K562 (cell line): ENCODE measurements at regions not wholly inside any gene's neighbourhood (a gene's known extent, or its start where the extent isn't known, plus 50 kb on each side); places are given as distances from the start of the nearest gene placed in this dataset.
A peak's percentile ranks its signal among the peaks of the same experiment; 100 is the strongest.

ENCODE experiments used
- CHCHD3 ChIP-seq: fragments of 250-450 bp; sonication (Bioruptor Pico); IDR thresholded peaks from 2 replicates; pipeline ENCODE4 v2.1.2; 2022; ENCODE audit warnings: mild to moderate bottlenecking
- IFI16 ChIP-seq: fragments of 250-450 bp; sonication (Bioruptor Pico); IDR thresholded peaks from 2 replicates; pipeline ENCODE4 v2.1.2; 2022; ENCODE audit warnings: mild to moderate bottlenecking, inconsistent platforms
- IRF2 ChIP-seq: sonication (generic); formaldehyde crosslinking; IDR thresholded peaks from 2 replicates; pipeline ENCODE4 v1.8.1; 2022; ENCODE audit warnings: mild to moderate bottlenecking, missing genetic modification reagents
- NCOR1 ChIP-seq: fragments of 450-650 bp; IDR thresholded peaks from 2 replicates; pipeline ENCODE4 v1.6.1; 2016; ENCODE audit warnings: mild to moderate bottlenecking, moderate library complexity
- NR2C2 ChIP-seq, 2 experiments: fragments of 200-800 bp in 1 of 2; sonication (Bioruptor generic) in 1 of 2; sonication (generic) in 1 of 2; formaldehyde crosslinking in 1 of 2; IDR thresholded peaks; 2 replicates each; pipeline versions ENCODE4 v1.6.1 to v1.8.0; 2016 to 2022; ENCODE audit warnings: mild to moderate bottlenecking in 1 of 2, missing compliant biosample characterization in 1 of 2, missing genetic modification characterization in 1 of 2, missing genetic modification reagents in 1 of 2
- PCBP1 ChIP-seq: fragments of 200-400 bp; formaldehyde crosslinking; IDR thresholded peaks from 2 replicates; pipeline ENCODE4 v1.6.1; 2018; ENCODE audit warnings: mild to moderate bottlenecking, low read depth, low read length; ENCODE audit not compliant: poor library complexity, severe bottlenecking
- SMAD3 ChIP-seq: fragments of 450-650 bp; formaldehyde crosslinking; conservative IDR thresholded peaks from 2 replicates; pipeline ENCODE4 v1.4.0; 2020; ENCODE audit warnings: mild to moderate bottlenecking
- SNRNP70 ChIP-seq: fragments of 200-400 bp; formaldehyde crosslinking; optimal IDR thresholded peaks from 2 replicates; pipeline ENCODE3; 2017; ENCODE audit warnings: low read depth, low read length
- TFAM ChIP-seq: fragments of 250-450 bp; sonication (Bioruptor Pico); conservative IDR thresholded peaks from 2 replicates; pipeline ENCODE4 v1.5.0; 2021; ENCODE audit warnings: mild to moderate bottlenecking, moderate library complexity
- XRCC3 ChIP-seq: fragments of 450-650 bp; IDR thresholded peaks from 2 replicates; pipeline ENCODE4 v1.6.1; 2017; ENCODE audit warnings: mild to moderate bottlenecking, moderate library complexity
- TF ChIP-seq, protein P1 (sequence below): fragments of 250-450 bp; sonication (Bioruptor Pico); IDR thresholded peaks from 2 replicates; pipeline ENCODE4 v1.8.0; 2021; ENCODE audit warnings: borderline replicate concordance, mild to moderate bottlenecking, moderate library complexity; ENCODE audit not compliant: poor library complexity, severe bottlenecking
- TF ChIP-seq, protein P2 (sequence below): sonication (generic); formaldehyde crosslinking; IDR thresholded peaks from 2 replicates; pipeline ENCODE4 v1.8.0; 2022; ENCODE audit warnings: missing genetic modification reagents, mild to moderate bottlenecking, borderline replicate concordance
- TF ChIP-seq, protein P3 (sequence below): fragments of 450-650 bp; IDR thresholded peaks from 2 replicates; pipeline ENCODE4 v1.6.1; 2017; ENCODE audit warnings: antibody characterized with exemption
- TF ChIP-seq, protein P4 (sequence below): fragments of 450-650 bp; IDR thresholded peaks from 2 replicates; pipeline ENCODE4 v1.6.1; 2014; ENCODE audit warnings: low read depth, mild to moderate bottlenecking, moderate library complexity, borderline replicate concordance
- TF ChIP-seq, protein P5 (sequence below): sonication (generic); formaldehyde crosslinking; IDR thresholded peaks from 2 replicates; pipeline ENCODE4 v1.8.0; 2022; ENCODE audit warnings: mild to moderate bottlenecking, missing genetic modification reagents
- TF ChIP-seq, protein P6 (sequence below): IDR thresholded peaks from 2 replicates; pipeline ENCODE4 v1.6.1; 2011; ENCODE audit warnings: borderline replicate concordance, low read depth, mild to moderate bottlenecking, moderate library complexity, low read length; ENCODE audit not compliant: insufficient read depth, poor library complexity, severe bottlenecking

DNA sequence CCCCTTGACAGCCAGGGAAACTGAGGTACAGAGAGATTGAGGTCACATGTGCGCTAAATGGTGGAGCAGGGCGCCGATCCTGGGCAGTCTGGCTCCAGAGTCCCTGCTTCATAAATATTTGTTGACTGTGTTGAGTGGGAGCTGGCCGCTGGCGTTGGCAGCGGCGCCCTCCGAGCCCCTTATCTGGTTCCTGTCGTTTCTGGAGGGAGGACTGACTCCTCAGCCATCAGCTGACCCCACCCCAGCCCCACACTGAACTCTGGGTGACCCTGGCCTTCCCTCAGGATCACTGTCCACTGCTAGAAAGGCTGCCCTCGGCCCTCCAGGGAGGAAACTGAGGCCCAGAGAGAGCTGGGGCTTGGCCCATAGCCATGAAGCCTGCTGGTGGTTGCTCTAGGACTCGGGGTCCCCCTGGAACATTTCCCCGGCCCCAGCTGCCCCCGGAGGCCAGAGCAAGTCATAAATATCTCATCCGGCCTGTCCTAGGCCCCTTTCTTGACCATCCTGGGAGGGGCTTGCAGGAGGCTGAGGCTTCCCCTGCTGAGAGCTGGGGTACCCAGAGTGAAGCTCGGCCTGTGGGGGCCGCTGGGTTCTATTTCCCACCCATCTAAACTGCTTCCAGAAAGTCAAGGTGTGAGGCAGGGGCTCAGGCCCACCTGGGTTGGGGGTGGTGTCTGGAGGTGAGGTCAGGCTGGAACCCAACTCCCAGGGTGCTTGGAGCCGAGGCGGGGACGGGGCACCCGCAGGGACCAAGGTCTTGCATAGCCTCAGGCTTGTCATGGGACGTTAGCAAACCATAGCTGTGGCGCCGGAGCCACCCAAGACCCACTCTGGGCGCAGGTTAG, 51.7 kb upstream of the GSE1 start (continued):
- TF ChIP-seq, protein P1, sequence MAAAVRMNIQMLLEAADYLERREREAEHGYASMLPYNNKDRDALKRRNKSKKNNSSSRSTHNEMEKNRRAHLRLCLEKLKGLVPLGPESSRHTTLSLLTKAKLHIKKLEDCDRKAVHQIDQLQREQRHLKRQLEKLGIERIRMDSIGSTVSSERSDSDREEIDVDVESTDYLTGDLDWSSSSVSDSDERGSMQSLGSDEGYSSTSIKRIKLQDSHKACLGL (CRISPR knock-in tag), result no peak
- TF ChIP-seq NCOR1, result no peak
- TF ChIP-seq IFI16 (CRISPR knock-in tag), result no peak
- TF ChIP-seq TFAM (CRISPR knock-in tag), result no peak
- TF ChIP-seq, protein P2, sequence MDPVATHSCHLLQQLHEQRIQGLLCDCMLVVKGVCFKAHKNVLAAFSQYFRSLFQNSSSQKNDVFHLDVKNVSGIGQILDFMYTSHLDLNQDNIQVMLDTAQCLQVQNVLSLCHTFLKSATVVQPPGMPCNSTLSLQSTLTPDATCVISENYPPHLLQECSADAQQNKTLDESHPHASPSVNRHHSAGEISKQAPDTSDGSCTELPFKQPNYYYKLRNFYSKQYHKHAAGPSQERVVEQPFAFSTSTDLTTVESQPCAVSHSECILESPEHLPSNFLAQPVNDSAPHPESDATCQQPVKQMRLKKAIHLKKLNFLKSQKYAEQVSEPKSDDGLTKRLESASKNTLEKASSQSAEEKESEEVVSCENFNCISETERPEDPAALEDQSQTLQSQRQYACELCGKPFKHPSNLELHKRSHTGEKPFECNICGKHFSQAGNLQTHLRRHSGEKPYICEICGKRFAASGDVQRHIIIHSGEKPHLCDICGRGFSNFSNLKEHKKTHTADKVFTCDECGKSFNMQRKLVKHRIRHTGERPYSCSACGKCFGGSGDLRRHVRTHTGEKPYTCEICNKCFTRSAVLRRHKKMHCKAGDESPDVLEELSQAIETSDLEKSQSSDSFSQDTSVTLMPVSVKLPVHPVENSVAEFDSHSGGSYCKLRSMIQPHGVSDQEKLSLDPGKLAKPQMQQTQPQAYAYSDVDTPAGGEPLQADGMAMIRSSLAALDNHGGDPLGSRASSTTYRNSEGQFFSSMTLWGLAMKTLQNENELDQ, result no peak
- TF ChIP-seq, protein P3, sequence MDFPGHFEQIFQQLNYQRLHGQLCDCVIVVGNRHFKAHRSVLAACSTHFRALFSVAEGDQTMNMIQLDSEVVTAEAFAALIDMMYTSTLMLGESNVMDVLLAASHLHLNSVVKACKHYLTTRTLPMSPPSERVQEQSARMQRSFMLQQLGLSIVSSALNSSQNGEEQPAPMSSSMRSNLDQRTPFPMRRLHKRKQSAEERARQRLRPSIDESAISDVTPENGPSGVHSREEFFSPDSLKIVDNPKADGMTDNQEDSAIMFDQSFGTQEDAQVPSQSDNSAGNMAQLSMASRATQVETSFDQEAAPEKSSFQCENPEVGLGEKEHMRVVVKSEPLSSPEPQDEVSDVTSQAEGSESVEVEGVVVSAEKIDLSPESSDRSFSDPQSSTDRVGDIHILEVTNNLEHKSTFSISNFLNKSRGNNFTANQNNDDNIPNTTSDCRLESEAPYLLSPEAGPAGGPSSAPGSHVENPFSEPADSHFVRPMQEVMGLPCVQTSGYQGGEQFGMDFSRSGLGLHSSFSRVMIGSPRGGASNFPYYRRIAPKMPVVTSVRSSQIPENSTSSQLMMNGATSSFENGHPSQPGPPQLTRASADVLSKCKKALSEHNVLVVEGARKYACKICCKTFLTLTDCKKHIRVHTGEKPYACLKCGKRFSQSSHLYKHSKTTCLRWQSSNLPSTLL, result no peak
- TF ChIP-seq, protein P4, sequence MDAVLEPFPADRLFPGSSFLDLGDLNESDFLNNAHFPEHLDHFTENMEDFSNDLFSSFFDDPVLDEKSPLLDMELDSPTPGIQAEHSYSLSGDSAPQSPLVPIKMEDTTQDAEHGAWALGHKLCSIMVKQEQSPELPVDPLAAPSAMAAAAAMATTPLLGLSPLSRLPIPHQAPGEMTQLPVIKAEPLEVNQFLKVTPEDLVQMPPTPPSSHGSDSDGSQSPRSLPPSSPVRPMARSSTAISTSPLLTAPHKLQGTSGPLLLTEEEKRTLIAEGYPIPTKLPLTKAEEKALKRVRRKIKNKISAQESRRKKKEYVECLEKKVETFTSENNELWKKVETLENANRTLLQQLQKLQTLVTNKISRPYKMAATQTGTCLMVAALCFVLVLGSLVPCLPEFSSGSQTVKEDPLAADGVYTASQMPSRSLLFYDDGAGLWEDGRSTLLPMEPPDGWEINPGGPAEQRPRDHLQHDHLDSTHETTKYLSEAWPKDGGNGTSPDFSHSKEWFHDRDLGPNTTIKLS, result no peak; the same call in 1 of the 2 replicates
- no peak for TF ChIP-seq XRCC3
- no peak for TF ChIP-seq SNRNP70
- no peak for TF ChIP-seq SMAD3 (CRISPR knock-in tag)
- no peak for TF ChIP-seq PCBP1
- no peak for TF ChIP-seq NR2C2 (CRISPR knock-in tag; IDR thresholded peaks at IDR 0.05)
- TF ChIP-seq NR2C2 (tag; IDR thresholded peaks at IDR 0.05), result peak; percentile 88
- TF ChIP-seq IRF2 (CRISPR knock-in tag), result no peak
- no peak for TF ChIP-seq CHCHD3 (CRISPR knock-in tag)
- TF ChIP-seq, protein P5, sequence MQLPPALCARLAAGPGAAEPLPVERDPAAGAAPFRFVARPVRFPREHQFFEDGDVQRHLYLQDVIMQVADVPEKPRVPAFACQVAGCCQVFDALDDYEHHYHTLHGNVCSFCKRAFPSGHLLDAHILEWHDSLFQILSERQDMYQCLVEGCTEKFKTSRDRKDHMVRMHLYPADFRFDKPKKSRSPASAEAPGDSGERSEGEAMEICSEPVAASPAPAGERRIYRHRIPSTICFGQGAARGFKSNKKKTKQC, result no peak; the same call in 1 of the 2 replicates
- TF ChIP-seq, protein P6, sequence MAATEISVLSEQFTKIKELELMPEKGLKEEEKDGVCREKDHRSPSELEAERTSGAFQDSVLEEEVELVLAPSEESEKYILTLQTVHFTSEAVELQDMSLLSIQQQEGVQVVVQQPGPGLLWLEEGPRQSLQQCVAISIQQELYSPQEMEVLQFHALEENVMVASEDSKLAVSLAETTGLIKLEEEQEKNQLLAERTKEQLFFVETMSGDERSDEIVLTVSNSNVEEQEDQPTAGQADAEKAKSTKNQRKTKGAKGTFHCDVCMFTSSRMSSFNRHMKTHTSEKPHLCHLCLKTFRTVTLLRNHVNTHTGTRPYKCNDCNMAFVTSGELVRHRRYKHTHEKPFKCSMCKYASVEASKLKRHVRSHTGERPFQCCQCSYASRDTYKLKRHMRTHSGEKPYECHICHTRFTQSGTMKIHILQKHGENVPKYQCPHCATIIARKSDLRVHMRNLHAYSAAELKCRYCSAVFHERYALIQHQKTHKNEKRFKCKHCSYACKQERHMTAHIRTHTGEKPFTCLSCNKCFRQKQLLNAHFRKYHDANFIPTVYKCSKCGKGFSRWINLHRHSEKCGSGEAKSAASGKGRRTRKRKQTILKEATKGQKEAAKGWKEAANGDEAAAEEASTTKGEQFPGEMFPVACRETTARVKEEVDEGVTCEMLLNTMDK, result no peak
